ENCODE measurements at regions not wholly inside any gene's neighbourhood (a gene's known extent, or its start where the extent isn't known, plus 50 kb on each side); places are given as distances from the start of the nearest gene placed in this dataset.

- DNase-seq (ENCODE audit: low spot score): no peak
Measured at GRCh38 chr17:36816214-36816906, 120.9 kb upstream of the LHX1 start.

GRCh38 chr17:36816907-36817288 is 120.4 kb upstream of the LHX1 start:
- no peak for DNase-seq (ENCODE audit: low spot score)

GRCh38 chr17:36817483-36818048 is 119.7 kb upstream of the LHX1 start:
- no peak for DNase-seq (ENCODE audit: low spot score)

- no peak for DNase-seq (ENCODE audit: low spot score)
Measured at GRCh38 chr17:36818134-36818825, 119.0 kb upstream of the LHX1 start.

- no peak for DNase-seq (ENCODE audit: low spot score)
Measured at GRCh38 chr17:36823850-36824677, 113.2 kb upstream of the LHX1 start.

- DNase-seq (ENCODE audit: low spot score): no peak
Measured at GRCh38 chr17:36824678-36825101, 112.6 kb upstream of the LHX1 start.

- no peak for DNase-seq (ENCODE audit: low spot score)
Measured at GRCh38 chr17:36825113-36825512, 112.2 kb upstream of the LHX1 start.

GRCh38 chr17:36825521-36825920 is 111.8 kb upstream of the LHX1 start:
- DNase-seq (ENCODE audit: low spot score): no peak

GRCh38 chr17:36825951-36826350 is 111.3 kb upstream of the LHX1 start:
- DNase-seq (ENCODE audit: low spot score): no peak

GRCh38 chr17:36827081-36827480 is 110.2 kb upstream of the LHX1 start:
- DNase-seq (ENCODE audit: low spot score): no peak

GRCh38 chr17:36829676-36830075 is 107.6 kb upstream of the LHX1 start:
- no peak for DNase-seq (ENCODE audit: low spot score)

- no peak for DNase-seq (ENCODE audit: low spot score)
Measured at GRCh38 chr17:36833279-36833678, 104.0 kb upstream of the LHX1 start.

GRCh38 chr17:36835036-36835435 is 102.2 kb upstream of the LHX1 start:
- DNase-seq (ENCODE audit: low spot score): no peak

GRCh38 chr17:36837195-36837938 is 99.9 kb upstream of the LHX1 start:
- no peak for DNase-seq (ENCODE audit: low spot score)

- no peak for DNase-seq (ENCODE audit: low spot score)
Measured at GRCh38 chr17:36837939-36838272, 99.4 kb upstream of the LHX1 start.

- DNase-seq (ENCODE audit: low spot score): no peak
Measured at GRCh38 chr17:36839256-36839655, 98.0 kb upstream of the LHX1 start.

- DNase-seq (ENCODE audit: low spot score): no peak
Measured at GRCh38 chr17:36840796-36841195, 96.5 kb upstream of the LHX1 start.

- no peak for DNase-seq (ENCODE audit: low spot score)
Measured at GRCh38 chr17:36842231-36842819, 95.0 kb upstream of the LHX1 start.

- DNase-seq (ENCODE audit: low spot score): no peak
Measured at GRCh38 chr17:36842963-36843558, 94.2 kb upstream of the LHX1 start.

- no peak for DNase-seq (ENCODE audit: low spot score)
Measured at GRCh38 chr17:36844013-36844412, 93.3 kb upstream of the LHX1 start.

GRCh38 chr17:36844601-36845000 is 92.7 kb upstream of the LHX1 start:
- DNase-seq (ENCODE audit: low spot score): no peak

Measured in pons (tissue), 1 donor.